GM12875 (cell line): ENCODE measurements at regions not wholly inside any gene's neighbourhood (a gene's known extent, or its start where the extent isn't known, plus 50 kb on each side); places are given as distances from the start of the nearest gene placed in this dataset.

ENCODE experiments used
- H3K4me3 ChIP-seq: one replicate; pipeline ENCODE4 v1.5.1; 2011; ENCODE audit warnings: low read depth, low read length, control low read depth
- CTCF ChIP-seq: IDR thresholded peaks from 2 replicates; pipeline ENCODE4 v1.5.1; 2011; ENCODE audit warnings: low read depth, mild to moderate bottlenecking, control low read depth, inconsistent platforms, low read length, moderate library complexity, borderline replicate concordance; ENCODE audit not compliant: insufficient read depth

GRCh38 chr5:124309241-124309980, 437.0 kb downstream of the ZNF608 start:
- TF ChIP-seq CTCF, result no peak
- H3K4me3 ChIP-seq, result no peak overlapping the region

- TF ChIP-seq CTCF, result no peak
- H3K4me3 ChIP-seq, result no peak overlapping the region
Observed at GRCh38 chr5:124303366-124303765, 443.1 kb downstream of the ZNF608 start.

- no peak overlapping the region for H3K4me3 ChIP-seq
- no peak for TF ChIP-seq CTCF
Observed at GRCh38 chr5:124302533-124302932, 443.9 kb downstream of the ZNF608 start.

- TF ChIP-seq CTCF, result no peak
- H3K4me3 ChIP-seq, result no peak overlapping the region
Observed at GRCh38 chr5:124301850-124302249, 444.6 kb downstream of the ZNF608 start.

GRCh38 chr5:124300815-124301621, 445.4 kb downstream of the ZNF608 start:
- TF ChIP-seq CTCF, result no peak

GRCh38 chr5:124297826-124298225, 448.6 kb downstream of the ZNF608 start:
- TF ChIP-seq CTCF, result no peak
- no peak overlapping the region for H3K4me3 ChIP-seq

More at GRCh38 chr5:124300815-124301621, 445.4 kb downstream of the ZNF608 start:
- no peak overlapping the region for H3K4me3 ChIP-seq
